WTC11 (cell line): ENCODE measurements at regions not wholly inside any gene's neighbourhood (a gene's known extent, or its start where the extent isn't known, plus 50 kb on each side); places are given as distances from the start of the nearest gene placed in this dataset.

ENCODE experiments used
- ATAC-seq: fragments of 200-7000 bp; cut with Tn5 transposase; 2 replicates; pipeline ENCODE4 v1.10.0; 2021; ENCODE audit warnings: mild to moderate bottlenecking, moderate library complexity
- CTCF ChIA-PET: fragments of 300-600 bp; sonication (Branson Sonifier 250); formaldehyde crosslinking; loops from one replicate; lab custom pipeline; 2021; ENCODE audit warnings: antibody characterized with exemption; lab: Charles Lee
- POLR2A ChIA-PET: fragments of 350-600 bp; sonication (Branson Sonifier 250); formaldehyde crosslinking; loops from one replicate; lab custom pipeline; 2021; ENCODE audit warnings: antibody characterized with exemption; lab: Charles Lee
- DNase-seq: peaks from one replicate; pipeline ENCODE4 v3.0.0; 2021; ENCODE audit warnings: low spot score
- H3K27ac Mint-ChIP-seq: 2 replicates; pipeline ENCODE4 v1.8.0; 2021; ENCODE audit warnings: mixed read lengths
- H3K27me3 Mint-ChIP-seq: 2 replicates; pipeline ENCODE4 v1.8.0; 2021; ENCODE audit warnings: low read depth, mild to moderate bottlenecking, moderate library complexity, mixed read lengths
- H3K36me3 Mint-ChIP-seq: 2 replicates; pipeline ENCODE4 v1.8.0; 2021; ENCODE audit warnings: mixed read lengths
- H3K4me1 Mint-ChIP-seq: 2 replicates; pipeline ENCODE4 v1.8.0; 2022; ENCODE audit warnings: mixed read lengths
- H3K4me3 Mint-ChIP-seq: 2 replicates; pipeline ENCODE4 v1.8.0; 2021; ENCODE audit warnings: mild to moderate bottlenecking, moderate library complexity, mixed read lengths
- H3K9me3 Mint-ChIP-seq: 2 replicates; pipeline ENCODE4 v1.8.0; 2021; ENCODE audit warnings: mixed read lengths
- ATF3 ChIP-seq: sonication (generic); formaldehyde crosslinking; conservative IDR thresholded peaks from 2 replicates; pipeline ENCODE4 v1.8.1; 2022; ENCODE audit warnings: mild to moderate bottlenecking, missing genetic modification reagents
- CBFB ChIP-seq: sonication (generic); formaldehyde crosslinking; IDR thresholded peaks from 2 replicates; pipeline ENCODE4 v1.8.1; 2022; ENCODE audit warnings: mild to moderate bottlenecking, low read depth, missing genetic modification reagents
- FOXJ3 ChIP-seq: sonication (generic); formaldehyde crosslinking; IDR thresholded peaks from 2 replicates; pipeline ENCODE4 v1.9.0; 2021; ENCODE audit warnings: missing genetic modification reagents, mild to moderate bottlenecking, borderline replicate concordance
- FOXK1 ChIP-seq: sonication (generic); formaldehyde crosslinking; IDR thresholded peaks from 2 replicates; pipeline ENCODE4 v1.8.0; 2022; ENCODE audit warnings: mild to moderate bottlenecking, moderate library complexity, missing genetic modification reagents
- JUN ChIP-seq: sonication (generic); formaldehyde crosslinking; IDR thresholded peaks from 2 replicates; pipeline ENCODE4 v1.8.0; 2023; ENCODE audit warnings: mild to moderate bottlenecking, missing genetic modification reagents
- MAX ChIP-seq: sonication (generic); formaldehyde crosslinking; IDR thresholded peaks from 2 replicates; pipeline ENCODE4 v1.8.0; 2022; ENCODE audit warnings: mild to moderate bottlenecking, missing genetic modification reagents
- PRRX2 ChIP-seq: fragments of 250-450 bp; sonication (Bioruptor Pico); IDR thresholded peaks from 2 replicates; pipeline ENCODE4 v1.8.0; 2021; ENCODE audit warnings: mild to moderate bottlenecking
- SMAD4 ChIP-seq: sonication (generic); formaldehyde crosslinking; IDR thresholded peaks from 2 replicates; pipeline ENCODE4 v1.8.0; 2022; ENCODE audit warnings: mild to moderate bottlenecking, missing genetic modification reagents
- ZNF232 ChIP-seq: sonication (generic); formaldehyde crosslinking; IDR thresholded peaks from 2 replicates; pipeline ENCODE4 v1.8.0; 2022; ENCODE audit warnings: mild to moderate bottlenecking, missing genetic modification reagents
- ZNF263 ChIP-seq: sonication (generic); formaldehyde crosslinking; IDR thresholded peaks from 2 replicates; pipeline ENCODE4 v1.8.1; 2022; ENCODE audit warnings: low read depth, mild to moderate bottlenecking, moderate library complexity, missing genetic modification reagents
- ZNF396 ChIP-seq: fragments of 250-450 bp; sonication (Bioruptor Pico); IDR thresholded peaks from 2 replicates; pipeline ENCODE4 v1.8.0; 2021; ENCODE audit warnings: mild to moderate bottlenecking, moderate library complexity, borderline replicate concordance
- ZNF423 ChIP-seq: fragments of 250-450 bp; sonication (Bioruptor Pico); IDR thresholded peaks from 2 replicates; pipeline ENCODE4 v2.1.2; 2022; ENCODE audit warnings: mild to moderate bottlenecking, moderate library complexity
- ZNF512 ChIP-seq: sonication (generic); formaldehyde crosslinking; IDR thresholded peaks from 2 replicates; pipeline ENCODE4 v1.8.1; 2022; ENCODE audit warnings: missing genetic modification reagents, borderline replicate concordance
- ZNF671 ChIP-seq: fragments of 250-450 bp; sonication (Bioruptor Pico); IDR thresholded peaks from 2 replicates; pipeline ENCODE4 v1.8.0; 2021; ENCODE audit warnings: mild to moderate bottlenecking
- TF ChIP-seq, protein P1 (sequence below): sonication (generic); formaldehyde crosslinking; IDR thresholded peaks from 2 replicates; pipeline ENCODE4 v1.8.1; 2023; ENCODE audit warnings: mild to moderate bottlenecking, missing genetic modification reagents, moderate library complexity
- TF ChIP-seq, protein P2 (sequence below): sonication (generic); formaldehyde crosslinking; conservative IDR thresholded peaks from 2 replicates; pipeline ENCODE4 v1.8.1; 2023; ENCODE audit warnings: mild to moderate bottlenecking, low read depth, missing genetic modification reagents, moderate library complexity
- TF ChIP-seq, protein P3 (sequence below): sonication (generic); formaldehyde crosslinking; IDR thresholded peaks from 2 replicates; pipeline ENCODE4 v1.8.1; 2022; ENCODE audit warnings: mild to moderate bottlenecking, moderate library complexity, missing genetic modification reagents

GRCh38 chr2:16115881-16116830, 175.8 kb downstream of the MYCN start:
- no peak for DNase-seq
- peaks cover under 1% of the 10 kb centered on the region; the same call in 1 of the 2 replicates for H3K36me3 Mint-ChIP-seq
- H3K27ac Mint-ChIP-seq: no peak overlapping the region
- H3K4me3 Mint-ChIP-seq: no peak overlapping the region
- TF ChIP-seq CBFB (CRISPR knock-in tag) (no peak), ZNF512 (no peak), ZNF671 (no peak), JUN (no peak), ATF3 (CRISPR knock-in tag) (no peak), FOXK1 (CRISPR knock-in tag) (0 out of 2 replicates have a peak, but pooled peaks have one; percentile 22)
- TF ChIP-seq, all 79 proteins: peak for 1
- H3K27me3 Mint-ChIP-seq: no peaks in the 10 kb centered on the region
- ChIA-PET POLR2A (no interaction called here), CTCF (interaction anchor here (1.2 to 1.5 kb wide), 2 partner anchors 82 to 176 kb away, joined by 4 to 5 read pairs; partner anchors contain the start of gene MYCN)
- H3K9me3 Mint-ChIP-seq: peaks cover 1% of the 10 kb centered on the region
- H3K4me1 Mint-ChIP-seq: peaks cover 29% of the 10 kb centered on the region
- ATAC-seq: no peak

- Mint-ChIP-seq H3K27ac (no peak overlapping the region), H3K4me1 (peaks cover 35% of the 10 kb centered on the region), H3K4me3 (no peak overlapping the region), H3K9me3 (no peaks in the 10 kb centered on the region), H3K27me3 (no peaks in the 10 kb centered on the region), H3K36me3 (no peaks in the 10 kb centered on the region)
- CTCF ChIA-PET: interaction anchor here (1.5 kb wide), 1 partner anchor 81 kb away, joined by 4 read pairs; no protein-coding TSS in a partner anchor
- no peak for ATAC-seq
- TF ChIP-seq ZNF263 (no peak), PRRX2 (CRISPR knock-in tag) (no peak), SMAD4 (CRISPR knock-in tag) (no peak), ZNF423 (CRISPR knock-in tag) (no peak), FOXJ3 (CRISPR knock-in tag) (no peak), ZNF396 (CRISPR knock-in tag) (no peak), JUN (no peak), MAX (no peak), ZNF232 (no peak)
- TF ChIP-seq, protein P1, sequence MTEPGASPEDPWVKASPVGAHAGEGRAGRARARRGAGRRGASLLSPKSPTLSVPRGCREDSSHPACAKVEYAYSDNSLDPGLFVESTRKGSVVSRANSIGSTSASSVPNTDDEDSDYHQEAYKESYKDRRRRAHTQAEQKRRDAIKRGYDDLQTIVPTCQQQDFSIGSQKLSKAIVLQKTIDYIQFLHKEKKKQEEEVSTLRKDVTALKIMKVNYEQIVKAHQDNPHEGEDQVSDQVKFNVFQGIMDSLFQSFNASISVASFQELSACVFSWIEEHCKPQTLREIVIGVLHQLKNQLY (CRISPR knock-in tag): no peak
- TF ChIP-seq, protein P2, sequence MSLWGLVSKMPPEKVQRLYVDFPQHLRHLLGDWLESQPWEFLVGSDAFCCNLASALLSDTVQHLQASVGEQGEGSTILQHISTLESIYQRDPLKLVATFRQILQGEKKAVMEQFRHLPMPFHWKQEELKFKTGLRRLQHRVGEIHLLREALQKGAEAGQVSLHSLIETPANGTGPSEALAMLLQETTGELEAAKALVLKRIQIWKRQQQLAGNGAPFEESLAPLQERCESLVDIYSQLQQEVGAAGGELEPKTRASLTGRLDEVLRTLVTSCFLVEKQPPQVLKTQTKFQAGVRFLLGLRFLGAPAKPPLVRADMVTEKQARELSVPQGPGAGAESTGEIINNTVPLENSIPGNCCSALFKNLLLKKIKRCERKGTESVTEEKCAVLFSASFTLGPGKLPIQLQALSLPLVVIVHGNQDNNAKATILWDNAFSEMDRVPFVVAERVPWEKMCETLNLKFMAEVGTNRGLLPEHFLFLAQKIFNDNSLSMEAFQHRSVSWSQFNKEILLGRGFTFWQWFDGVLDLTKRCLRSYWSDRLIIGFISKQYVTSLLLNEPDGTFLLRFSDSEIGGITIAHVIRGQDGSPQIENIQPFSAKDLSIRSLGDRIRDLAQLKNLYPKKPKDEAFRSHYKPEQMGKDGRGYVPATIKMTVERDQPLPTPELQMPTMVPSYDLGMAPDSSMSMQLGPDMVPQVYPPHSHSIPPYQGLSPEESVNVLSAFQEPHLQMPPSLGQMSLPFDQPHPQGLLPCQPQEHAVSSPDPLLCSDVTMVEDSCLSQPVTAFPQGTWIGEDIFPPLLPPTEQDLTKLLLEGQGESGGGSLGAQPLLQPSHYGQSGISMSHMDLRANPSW: no peak
- TF ChIP-seq, protein P3, sequence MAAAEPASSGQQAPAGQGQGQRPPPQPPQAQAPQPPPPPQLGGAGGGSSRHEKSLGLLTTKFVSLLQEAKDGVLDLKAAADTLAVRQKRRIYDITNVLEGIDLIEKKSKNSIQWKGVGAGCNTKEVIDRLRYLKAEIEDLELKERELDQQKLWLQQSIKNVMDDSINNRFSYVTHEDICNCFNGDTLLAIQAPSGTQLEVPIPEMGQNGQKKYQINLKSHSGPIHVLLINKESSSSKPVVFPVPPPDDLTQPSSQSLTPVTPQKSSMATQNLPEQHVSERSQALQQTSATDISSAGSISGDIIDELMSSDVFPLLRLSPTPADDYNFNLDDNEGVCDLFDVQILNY (CRISPR knock-in tag): no peak
- POLR2A ChIA-PET: no interaction called here
- DNase-seq: no peak
These were observed 174.9 kb downstream of the MYCN start for GRCh38 chr2:16115291-16115690.
